ENCODE measurements at regions not wholly inside any gene's neighbourhood (a gene's known extent, or its start where the extent isn't known, plus 50 kb on each side); places are given as distances from the start of the nearest gene placed in this dataset.

DNA sequence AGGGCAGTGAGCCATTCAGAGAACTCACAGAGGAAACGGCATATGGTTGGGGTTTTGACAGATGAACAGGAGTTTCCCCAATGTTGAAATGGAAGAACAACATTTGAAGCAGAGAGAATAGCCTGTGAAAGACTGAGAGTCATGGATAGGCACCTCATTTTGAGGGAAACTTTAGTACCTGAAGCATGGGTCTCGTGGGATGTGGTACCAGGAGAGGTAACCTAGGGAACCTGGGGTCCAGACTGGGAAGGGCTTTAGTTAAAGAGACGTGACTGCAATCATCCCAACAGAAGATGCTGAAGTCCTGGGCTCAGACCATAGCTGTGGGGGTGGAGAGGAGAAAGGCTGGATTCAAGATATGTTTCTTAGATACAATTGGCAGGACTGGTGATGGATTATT is 137.8 kb upstream of the CCL2 start:
- TF ChIP-seq, protein P1, sequence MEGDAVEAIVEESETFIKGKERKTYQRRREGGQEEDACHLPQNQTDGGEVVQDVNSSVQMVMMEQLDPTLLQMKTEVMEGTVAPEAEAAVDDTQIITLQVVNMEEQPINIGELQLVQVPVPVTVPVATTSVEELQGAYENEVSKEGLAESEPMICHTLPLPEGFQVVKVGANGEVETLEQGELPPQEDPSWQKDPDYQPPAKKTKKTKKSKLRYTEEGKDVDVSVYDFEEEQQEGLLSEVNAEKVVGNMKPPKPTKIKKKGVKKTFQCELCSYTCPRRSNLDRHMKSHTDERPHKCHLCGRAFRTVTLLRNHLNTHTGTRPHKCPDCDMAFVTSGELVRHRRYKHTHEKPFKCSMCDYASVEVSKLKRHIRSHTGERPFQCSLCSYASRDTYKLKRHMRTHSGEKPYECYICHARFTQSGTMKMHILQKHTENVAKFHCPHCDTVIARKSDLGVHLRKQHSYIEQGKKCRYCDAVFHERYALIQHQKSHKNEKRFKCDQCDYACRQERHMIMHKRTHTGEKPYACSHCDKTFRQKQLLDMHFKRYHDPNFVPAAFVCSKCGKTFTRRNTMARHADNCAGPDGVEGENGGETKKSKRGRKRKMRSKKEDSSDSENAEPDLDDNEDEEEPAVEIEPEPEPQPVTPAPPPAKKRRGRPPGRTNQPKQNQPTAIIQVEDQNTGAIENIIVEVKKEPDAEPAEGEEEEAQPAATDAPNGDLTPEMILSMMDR (conservative IDR thresholded peaks at IDR 0.05; ENCODE audit: low read depth, low read length), result no peak
- TF ChIP-seq EZH2 (IDR thresholded peaks at IDR 0.05; ENCODE audit: borderline replicate concordance, low read depth, low read length, poor library complexity, severe bottlenecking), result no peak
